ENCODE measurements at regions not wholly inside any gene's neighbourhood (a gene's known extent, or its start where the extent isn't known, plus 50 kb on each side); places are given as distances from the start of the nearest gene placed in this dataset.

GRCh38 chr14:84262932-84263331 is 1267.0 kb upstream of the FLRT2 start:
- H3K9me3 Mint-ChIP-seq: peaks cover 11% of the 10 kb centered on the region
- intact Hi-C loops (cut with DNase I, micrococcal nuclease): no loop called here
- Histone ChIP-seq H3K4me3 (ENCODE audit: low read length) (no peak overlapping the region), H3K27me3 (ENCODE audit: control insufficient read depth in 1 of 2, insufficient read depth in 2 of 2, low read length in 2 of 2) (no peaks in the 10 kb centered on the region), H3K9me3 (ENCODE audit: control insufficient read depth in 1 of 2, insufficient read depth in 1 of 2, low read length in 2 of 2) (peaks cover 4 to 13% of the 10 kb centered on the region in 2 experiments), H3K4me1 (ENCODE audit: insufficient read depth, low read length) (no peaks in the 10 kb centered on the region), H3K27ac (ENCODE audit: low read depth in 1 of 2, low read length in 2 of 2) (no peak overlapping the region), H3K36me3 (ENCODE audit: insufficient read depth, low read length) (no peaks in the 10 kb centered on the region)
- H3K4me1 Mint-ChIP-seq (ENCODE audit: low read depth): no peaks in the 10 kb centered on the region
- no peaks in the 10 kb centered on the region for H3K27me3 Mint-ChIP-seq
- ATAC-seq (ENCODE audit: poor library complexity): no peak
- no peak for TF ChIP-seq CTCF (IDR thresholded peaks at IDR 0.05)
- no peak for DNase-seq
- H3K36me3 Mint-ChIP-seq (ENCODE audit: low read depth): no peaks in the 10 kb centered on the region
- CTCF ChIA-PET: no interaction called here
- no peak overlapping the region for H3K4me3 Mint-ChIP-seq
- POLR2A ChIA-PET: no interaction called here
- no peak overlapping the region for H3K27ac Mint-ChIP-seq

GRCh38 chr14:84272290-84272721 is 1257.6 kb upstream of the FLRT2 start:
- TF ChIP-seq CTCF (IDR thresholded peaks at IDR 0.05): no peak
- no peaks in the 10 kb centered on the region for H3K4me1 ChIP-seq (ENCODE audit: insufficient read depth, low read length)
- DNase-seq (no peak), ATAC-seq (ENCODE audit: poor library complexity) (no peak)
- H3K27me3 Mint-ChIP-seq: no peaks in the 10 kb centered on the region
- H3K27ac Mint-ChIP-seq: no peak overlapping the region
- H3K9me3 ChIP-seq (ENCODE audit: control insufficient read depth in 1 of 2, insufficient read depth in 1 of 2, low read length in 2 of 2): peaks cover 0 to 9% of the 10 kb centered on the region in 2 experiments
- H3K27me3 ChIP-seq (ENCODE audit: control insufficient read depth in 1 of 2, insufficient read depth in 2 of 2, low read length in 2 of 2): no peaks in the 10 kb centered on the region
- intact Hi-C loops (cut with DNase I, micrococcal nuclease): no loop called here
- no peak overlapping the region for H3K27ac ChIP-seq (ENCODE audit: low read depth in 1 of 2, low read length in 2 of 2)
- no peaks in the 10 kb centered on the region for H3K36me3 ChIP-seq (ENCODE audit: insufficient read depth, low read length)
- POLR2A ChIA-PET: no interaction called here
- no peaks in the 10 kb centered on the region for H3K36me3 Mint-ChIP-seq (ENCODE audit: low read depth)
- CTCF ChIA-PET: no interaction called here
- no peak overlapping the region for H3K4me3 Mint-ChIP-seq
- no peak overlapping the region for H3K4me3 ChIP-seq (ENCODE audit: low read length)
- peaks cover 7% of the 10 kb centered on the region for H3K9me3 Mint-ChIP-seq
- no peaks in the 10 kb centered on the region for H3K4me1 Mint-ChIP-seq (ENCODE audit: low read depth)

GRCh38 chr14:84273181-84273580 is 1256.8 kb upstream of the FLRT2 start:
- DNase-seq: no peak
- no peaks in the 10 kb centered on the region for H3K36me3 Mint-ChIP-seq (ENCODE audit: low read depth)
- H3K27me3 Mint-ChIP-seq: no peaks in the 10 kb centered on the region
- POLR2A ChIA-PET: no interaction called here
- TF ChIP-seq CTCF (IDR thresholded peaks at IDR 0.05): no peak
- Histone ChIP-seq H3K36me3 (ENCODE audit: insufficient read depth, low read length) (no peaks in the 10 kb centered on the region), H3K27ac (ENCODE audit: low read depth in 1 of 2, low read length in 2 of 2) (no peak overlapping the region), H3K4me3 (ENCODE audit: low read length) (no peak overlapping the region), H3K9me3 (ENCODE audit: control insufficient read depth in 1 of 2, insufficient read depth in 1 of 2, low read length in 2 of 2) (peaks cover 0 to 9% of the 10 kb centered on the region in 2 experiments), H3K4me1 (ENCODE audit: insufficient read depth, low read length) (no peaks in the 10 kb centered on the region), H3K27me3 (ENCODE audit: control insufficient read depth in 1 of 2, insufficient read depth in 2 of 2, low read length in 2 of 2) (no peaks in the 10 kb centered on the region)
- CTCF ChIA-PET: interaction anchor here (0.7 kb wide), 1 partner anchor 11 kb away, joined by 3 read pairs; no protein-coding TSS in a partner anchor
- intact Hi-C loops (cut with DNase I, micrococcal nuclease): no loop called here
- H3K9me3 Mint-ChIP-seq: peaks cover 11% of the 10 kb centered on the region
- no peak overlapping the region for H3K4me3 Mint-ChIP-seq
- H3K4me1 Mint-ChIP-seq (ENCODE audit: low read depth): no peaks in the 10 kb centered on the region
- no peak for ATAC-seq (ENCODE audit: poor library complexity)
- H3K27ac Mint-ChIP-seq: no peak overlapping the region

Data from CD4-positive, alpha-beta T cell (primary cell).